ENCODE measurements at regions not wholly inside any gene's neighbourhood (a gene's known extent, or its start where the extent isn't known, plus 50 kb on each side); places are given as distances from the start of the nearest gene placed in this dataset.

GRCh38 chr19:31500197-31500830, 151.1 kb upstream of the TSHZ3 start:
- H3K4me3 ChIP-seq (ENCODE audit: low read length), result no peak overlapping the region
- TF ChIP-seq CTCF (conservative IDR thresholded peaks at IDR 0.05; ENCODE audit: low read depth, low read length), result no peak
- DNase-seq (ENCODE audit: low read depth), result no peak

GRCh38 chr19:31500946-31501345, 151.7 kb upstream of the TSHZ3 start:
- no peak overlapping the region for H3K4me3 ChIP-seq (ENCODE audit: low read length)

GRCh38 chr19:31501427-31502195, 152.4 kb upstream of the TSHZ3 start:
- H3K4me3 ChIP-seq (ENCODE audit: low read length), result no peak overlapping the region
- no peak for DNase-seq (ENCODE audit: low read depth)
- TF ChIP-seq CTCF (conservative IDR thresholded peaks at IDR 0.05; ENCODE audit: low read depth, low read length), result no peak

More at GRCh38 chr19:31500946-31501345, 151.7 kb upstream of the TSHZ3 start:
- no peak for DNase-seq (ENCODE audit: low read depth)
- no peak for TF ChIP-seq CTCF (conservative IDR thresholded peaks at IDR 0.05; ENCODE audit: low read depth, low read length)

GRCh38 chr19:31502536-31503170, 153.4 kb upstream of the TSHZ3 start:
- no peak for DNase-seq (ENCODE audit: low read depth)
- no peak for TF ChIP-seq CTCF (conservative IDR thresholded peaks at IDR 0.05; ENCODE audit: low read depth, low read length)
- H3K4me3 ChIP-seq (ENCODE audit: low read length), result no peak overlapping the region

GRCh38 chr19:31503211-31503610, 154.0 kb upstream of the TSHZ3 start:
- no peak for TF ChIP-seq CTCF (conservative IDR thresholded peaks at IDR 0.05; ENCODE audit: low read depth, low read length)
- DNase-seq (ENCODE audit: low read depth), result no peak
- no peak overlapping the region for H3K4me3 ChIP-seq (ENCODE audit: low read length)

- no peak for DNase-seq (ENCODE audit: low read depth)
- TF ChIP-seq CTCF (conservative IDR thresholded peaks at IDR 0.05; ENCODE audit: low read depth, low read length), result no peak
- H3K4me3 ChIP-seq (ENCODE audit: low read length), result no peak overlapping the region
Measured at GRCh38 chr19:31504221-31504620, 155.0 kb upstream of the TSHZ3 start.
